SJSA1 (cell line): ENCODE measurements at regions not wholly inside any gene's neighbourhood (a gene's known extent, or its start where the extent isn't known, plus 50 kb on each side); places are given as distances from the start of the nearest gene placed in this dataset.

Experiments used
- DNase-seq, 2 experiments: peaks; one replicate each; pipeline ENCODE4 v3.0.0-alpha.2; 2015 to 2020; ENCODE audit warnings: low spot score in 2 of 2, low read depth in 1 of 2
- H3K27ac ChIP-seq: fragments of 250-450 bp; sonication (Bioruptor Pico); 2 replicates; pipeline ENCODE4 v1.5.1; 2020; ENCODE audit warnings: mild to moderate bottlenecking, moderate library complexity
- H3K27me3 ChIP-seq: fragments of 250-450 bp; sonication (Bioruptor Pico); replicated peaks from 2 replicates; pipeline ENCODE4 v1.5.1; 2020; ENCODE audit warnings: mild to moderate bottlenecking, moderate library complexity
- H3K36me3 ChIP-seq: fragments of 250-450 bp; sonication (Bioruptor Pico); 2 replicates; pipeline ENCODE4 v1.5.1; 2020; ENCODE audit warnings: mild to moderate bottlenecking
- H3K4me1 ChIP-seq: fragments of 250-450 bp; sonication (Bioruptor Pico); replicated peaks from 2 replicates; pipeline ENCODE4 v1.6.1; 2021; ENCODE audit warnings: mild to moderate bottlenecking
- H3K4me3 ChIP-seq: fragments of 250-450 bp; sonication (Bioruptor Pico); 2 replicates; pipeline ENCODE4 v1.5.1; 2020; ENCODE audit warnings: mild to moderate bottlenecking
- H3K9me3 ChIP-seq: fragments of 250-450 bp; sonication (Bioruptor Pico); replicated peaks from 2 replicates; pipeline ENCODE4 v1.5.1; 2020; ENCODE audit warnings: mild to moderate bottlenecking

GRCh38 chr4:11881947-11882346 lies 453.3 kb upstream of the HS3ST1 start:
- Histone ChIP-seq H3K4me1 (no peaks in the 10 kb centered on the region), H3K36me3 (no peaks in the 10 kb centered on the region), H3K27me3 (no peaks in the 10 kb centered on the region), H3K9me3 (no peaks in the 10 kb centered on the region), H3K27ac (no peak overlapping the region), H3K4me3 (no peak overlapping the region)
- no peak for DNase-seq

GRCh38 chr4:11881364-11881763 lies 452.7 kb upstream of the HS3ST1 start:
- Histone ChIP-seq H3K9me3 (no peaks in the 10 kb centered on the region), H3K36me3 (no peaks in the 10 kb centered on the region), H3K4me3 (no peak overlapping the region), H3K27ac (no peak overlapping the region), H3K27me3 (no peaks in the 10 kb centered on the region), H3K4me1 (no peaks in the 10 kb centered on the region)
- no peak for DNase-seq

GRCh38 chr4:11878241-11878640 lies 449.5 kb upstream of the HS3ST1 start:
- Histone ChIP-seq H3K4me1 (no peaks in the 10 kb centered on the region), H3K36me3 (no peaks in the 10 kb centered on the region), H3K4me3 (no peak overlapping the region), H3K27me3 (no peaks in the 10 kb centered on the region), H3K27ac (no peak overlapping the region), H3K9me3 (no peaks in the 10 kb centered on the region)
- DNase-seq = no peak

- DNase-seq = no peak
- Histone ChIP-seq H3K27ac (no peak overlapping the region), H3K9me3 (no peaks in the 10 kb centered on the region), H3K4me3 (no peak overlapping the region), H3K4me1 (no peaks in the 10 kb centered on the region), H3K36me3 (no peaks in the 10 kb centered on the region), H3K27me3 (no peaks in the 10 kb centered on the region)
These were observed 447.4 kb upstream of the HS3ST1 start for GRCh38 chr4:11876104-11876503.

- Histone ChIP-seq H3K27ac (no peak overlapping the region), H3K9me3 (no peaks in the 10 kb centered on the region), H3K27me3 (no peaks in the 10 kb centered on the region), H3K4me1 (no peaks in the 10 kb centered on the region), H3K36me3 (no peaks in the 10 kb centered on the region), H3K4me3 (no peak overlapping the region)
- no peak for DNase-seq
These were observed 440.6 kb upstream of the HS3ST1 start for GRCh38 chr4:11869191-11869870.

GRCh38 chr4:11866391-11866790 lies 437.7 kb upstream of the HS3ST1 start:
- no peaks in the 10 kb centered on the region for H3K9me3 ChIP-seq
- H3K36me3 ChIP-seq = no peaks in the 10 kb centered on the region
- H3K27ac ChIP-seq = no peak overlapping the region
- no peak overlapping the region for H3K4me3 ChIP-seq
- no peaks in the 10 kb centered on the region for H3K4me1 ChIP-seq
- H3K27me3 ChIP-seq = no peaks in the 10 kb centered on the region
- DNase-seq = no peak

GRCh38 chr4:11860996-11861395 lies 432.3 kb upstream of the HS3ST1 start:
- Histone ChIP-seq H3K4me1 (no peaks in the 10 kb centered on the region), H3K9me3 (no peaks in the 10 kb centered on the region), H3K27me3 (no peaks in the 10 kb centered on the region), H3K4me3 (no peak overlapping the region), H3K36me3 (no peaks in the 10 kb centered on the region), H3K27ac (no peak overlapping the region)
- no peak for DNase-seq

GRCh38 chr4:11857881-11858280 lies 429.2 kb upstream of the HS3ST1 start:
- Histone ChIP-seq H3K27ac (no peak overlapping the region), H3K4me3 (no peak overlapping the region), H3K9me3 (no peaks in the 10 kb centered on the region), H3K4me1 (no peaks in the 10 kb centered on the region), H3K27me3 (no peaks in the 10 kb centered on the region), H3K36me3 (no peaks in the 10 kb centered on the region)
- no peak for DNase-seq

GRCh38 chr4:11847167-11847566 lies 418.5 kb upstream of the HS3ST1 start:
- Histone ChIP-seq H3K9me3 (no peaks in the 10 kb centered on the region), H3K4me3 (no peak overlapping the region), H3K4me1 (no peaks in the 10 kb centered on the region), H3K27ac (no peak overlapping the region), H3K36me3 (no peaks in the 10 kb centered on the region), H3K27me3 (no peaks in the 10 kb centered on the region)
- no peak for DNase-seq

GRCh38 chr4:11843927-11844326 lies 415.2 kb upstream of the HS3ST1 start:
- no peaks in the 10 kb centered on the region for H3K9me3 ChIP-seq
- no peak overlapping the region for H3K4me3 ChIP-seq
- no peaks in the 10 kb centered on the region for H3K36me3 ChIP-seq
- no peaks in the 10 kb centered on the region for H3K27me3 ChIP-seq
- DNase-seq = no peak
- H3K27ac ChIP-seq = no peak overlapping the region
- H3K4me1 ChIP-seq = no peaks in the 10 kb centered on the region

GRCh38 chr4:11843340-11843739 lies 414.6 kb upstream of the HS3ST1 start:
- Histone ChIP-seq H3K27me3 (no peaks in the 10 kb centered on the region), H3K27ac (no peak overlapping the region), H3K9me3 (no peaks in the 10 kb centered on the region), H3K36me3 (no peaks in the 10 kb centered on the region), H3K4me1 (no peaks in the 10 kb centered on the region), H3K4me3 (no peak overlapping the region)
- DNase-seq = no peak

- Histone ChIP-seq H3K9me3 (no peaks in the 10 kb centered on the region), H3K4me3 (no peak overlapping the region), H3K27ac (no peak overlapping the region), H3K4me1 (no peaks in the 10 kb centered on the region), H3K27me3 (no peaks in the 10 kb centered on the region), H3K36me3 (no peaks in the 10 kb centered on the region)
- no peak for DNase-seq
These were observed 414.0 kb upstream of the HS3ST1 start for GRCh38 chr4:11842620-11843263.

- H3K27ac ChIP-seq = no peak overlapping the region
- DNase-seq = no peak
- no peak overlapping the region for H3K4me3 ChIP-seq
- no peaks in the 10 kb centered on the region for H3K36me3 ChIP-seq
- no peaks in the 10 kb centered on the region for H3K4me1 ChIP-seq
- H3K9me3 ChIP-seq = no peaks in the 10 kb centered on the region
- no peaks in the 10 kb centered on the region for H3K27me3 ChIP-seq
These were observed 411.2 kb upstream of the HS3ST1 start for GRCh38 chr4:11839889-11840288.

- DNase-seq = no peak
- no peaks in the 10 kb centered on the region for H3K9me3 ChIP-seq
- no peak overlapping the region for H3K4me3 ChIP-seq
These were observed 403.0 kb upstream of the HS3ST1 start for GRCh38 chr4:11831739-11832138.

GRCh38 chr4:11824566-11824965 lies 395.9 kb upstream of the HS3ST1 start:
- H3K4me1 ChIP-seq = no peaks in the 10 kb centered on the region
- H3K27me3 ChIP-seq = no peaks in the 10 kb centered on the region
- no peaks in the 10 kb centered on the region for H3K9me3 ChIP-seq
- H3K4me3 ChIP-seq = no peak overlapping the region
- no peak for DNase-seq
- H3K36me3 ChIP-seq = no peaks in the 10 kb centered on the region
- H3K27ac ChIP-seq = no peak overlapping the region

More at GRCh38 chr4:11831739-11832138, 403.0 kb upstream of the HS3ST1 start:
- H3K27me3 ChIP-seq = no peaks in the 10 kb centered on the region
- no peaks in the 10 kb centered on the region for H3K36me3 ChIP-seq
- no peak overlapping the region for H3K27ac ChIP-seq
- H3K4me1 ChIP-seq = no peaks in the 10 kb centered on the region
